CD14-positive monocyte (primary cell): ENCODE measurements at regions not wholly inside any gene's neighbourhood (a gene's known extent, or its start where the extent isn't known, plus 50 kb on each side); places are given as distances from the start of the nearest gene placed in this dataset.

Experiments used
- DNase-seq, 3 donors: peaks; one replicate each; pipeline ENCODE4 v3.0.0-alpha.2; 2011 to 2022
- H2AFZ ChIP-seq: 2 replicates; pipeline ENCODE4 v1.6.0; 2012; ENCODE audit warnings: mild to moderate bottlenecking, low read depth, low read length, inconsistent platforms; ENCODE audit not compliant: insufficient read depth, poor library complexity, severe bottlenecking
- H3K27ac ChIP-seq, 2 donors: 1 replicate in 1 of 2; 2 replicates in 1 of 2; pipeline ENCODE4 v1.5.1; 2012 to 2013; ENCODE audit warnings: low read length in 2 of 2, control low read depth in 1 of 2, inconsistent platforms in 1 of 2, low read depth in 1 of 2, mild to moderate bottlenecking in 1 of 2
- H3K27me3 ChIP-seq, 2 donors: one replicate each; pipeline versions ENCODE4 v1.6.0 to v1.6.1; 2011 to 2013; ENCODE audit warnings: low read length in 2 of 2; ENCODE audit not compliant: control insufficient read depth in 2 of 2, insufficient read depth in 2 of 2
- H3K36me3 ChIP-seq, 2 donors: replicated peaks in 1 of 2; 1 replicate in 1 of 2; 2 replicates in 1 of 2; pipeline versions ENCODE4 v1.5.1 to v1.6.1; 2012 to 2013; ENCODE audit warnings: low read length in 2 of 2, control low read depth in 1 of 2, inconsistent platforms in 1 of 2, mild to moderate bottlenecking in 1 of 2; ENCODE audit not compliant: insufficient read depth in 2 of 2, control insufficient read depth in 1 of 2
- H3K4me1 ChIP-seq, 2 donors: 1 replicate in 1 of 2; 2 replicates in 1 of 2; pipeline versions ENCODE4 v1.5.1 to v1.6.1; 2012 to 2013; ENCODE audit warnings: low read length in 2 of 2, control low read depth in 1 of 2, inconsistent platforms in 1 of 2, mild to moderate bottlenecking in 1 of 2, moderate library complexity in 1 of 2; ENCODE audit not compliant: insufficient read depth in 2 of 2, control insufficient read depth in 1 of 2
- H3K4me2 ChIP-seq: replicated peaks from 2 replicates; pipeline ENCODE3; 2012; ENCODE audit warnings: low read length, moderate library complexity, mild to moderate bottlenecking; ENCODE audit not compliant: poor library complexity, severe bottlenecking; ENCODE audit errors: extremely low read depth
- H3K4me3 ChIP-seq, 3 experiments: fragments of 200-600 bp in 1 of 3; sonication (generic) in 1 of 3; replicated peaks in 1 of 3; 1 replicate in 2 of 3; 2 replicates in 1 of 3; pipeline ENCODE4 v1.5.1; 2011 to 2013; ENCODE audit warnings: low read length in 3 of 3, mild to moderate bottlenecking in 3 of 3, control low read depth in 2 of 3, low read depth in 2 of 3, inconsistent platforms in 1 of 3, moderate library complexity in 1 of 3
- H3K79me2 ChIP-seq: 2 replicates; pipeline ENCODE4 v1.6.0; 2012; ENCODE audit warnings: mild to moderate bottlenecking, control low read depth, inconsistent platforms, low read length, moderate library complexity; ENCODE audit not compliant: insufficient read depth
- H3K9ac ChIP-seq: 2 replicates; pipeline ENCODE4 v1.6.0; 2017; ENCODE audit warnings: low read length, mild to moderate bottlenecking; ENCODE audit not compliant: insufficient read depth, poor library complexity, severe bottlenecking
- H3K9me3 ChIP-seq, 2 donors: replicated peaks in 1 of 2; 1 replicate in 1 of 2; 2 replicates in 1 of 2; pipeline versions ENCODE4 v1.5.1 to v1.6.1; 2012 to 2013; ENCODE audit warnings: low read length in 2 of 2, control low read depth in 1 of 2; ENCODE audit not compliant: control insufficient read depth in 1 of 2, insufficient read depth in 1 of 2
- H4K20me1 ChIP-seq: 2 replicates; pipeline ENCODE4 v1.6.0; 2012; ENCODE audit warnings: mild to moderate bottlenecking, low read length, control low read depth, moderate library complexity; ENCODE audit not compliant: insufficient read depth
- H3K27ac Mint-ChIP-seq, 7 donors: one replicate each; pipeline ENCODE4 v1.8.0; 2020; ENCODE audit warnings: mild to moderate bottlenecking in 7 of 7, mixed read lengths in 7 of 7, moderate library complexity in 6 of 7, inconsistent platforms in 2 of 7
- H3K27me3 Mint-ChIP-seq, 3 donors: one replicate each; pipeline ENCODE4 v1.8.0; 2021 to 2022; ENCODE audit warnings: low read depth in 3 of 3, mild to moderate bottlenecking in 3 of 3, mixed read lengths in 3 of 3, moderate library complexity in 3 of 3, inconsistent platforms in 1 of 3
- H3K36me3 Mint-ChIP-seq, 2 donors: one replicate each; pipeline ENCODE4 v1.8.0; 2020; ENCODE audit warnings: mixed read lengths in 2 of 2, inconsistent platforms in 1 of 2, mild to moderate bottlenecking in 1 of 2
- H3K4me1 Mint-ChIP-seq: one replicate; pipeline ENCODE4 v1.8.0; 2020; ENCODE audit warnings: mild to moderate bottlenecking, mixed read lengths
- H3K4me3 Mint-ChIP-seq, 2 donors: one replicate each; pipeline ENCODE4 v1.8.0; 2020; ENCODE audit warnings: mild to moderate bottlenecking in 2 of 2, mixed read lengths in 2 of 2, moderate library complexity in 1 of 2
- H3K9me3 Mint-ChIP-seq, 7 donors: one replicate each; pipeline ENCODE4 v1.8.0; 2020 to 2022; ENCODE audit warnings: mixed read lengths in 7 of 7, mild to moderate bottlenecking in 6 of 7, moderate library complexity in 6 of 7, inconsistent platforms in 2 of 7
- CTCF ChIP-seq: fragments of 200-600 bp; IDR thresholded peaks from one replicate; pipeline ENCODE4 v1.8.0; 2022; ENCODE audit warnings: antibody characterized with exemption, mild to moderate bottlenecking
- WGBS: methylation state at CpG from one replicate; pipeline ENCODE4 v1.1.5; 2013; ENCODE audit warnings: missing lambda C conversion rate; ENCODE audit not compliant: insufficient coverage; 5-methylcytosine and 5-hydroxymethylcytosine counted together
- intact Hi-C, 2 donors: fragments of 100-400 bp; cut with micrococcal nuclease; formaldehyde crosslinking; loops; one replicate each; pipeline versions ENCODE4 v1.15.0 to v1.15.1; 2023

DNA sequence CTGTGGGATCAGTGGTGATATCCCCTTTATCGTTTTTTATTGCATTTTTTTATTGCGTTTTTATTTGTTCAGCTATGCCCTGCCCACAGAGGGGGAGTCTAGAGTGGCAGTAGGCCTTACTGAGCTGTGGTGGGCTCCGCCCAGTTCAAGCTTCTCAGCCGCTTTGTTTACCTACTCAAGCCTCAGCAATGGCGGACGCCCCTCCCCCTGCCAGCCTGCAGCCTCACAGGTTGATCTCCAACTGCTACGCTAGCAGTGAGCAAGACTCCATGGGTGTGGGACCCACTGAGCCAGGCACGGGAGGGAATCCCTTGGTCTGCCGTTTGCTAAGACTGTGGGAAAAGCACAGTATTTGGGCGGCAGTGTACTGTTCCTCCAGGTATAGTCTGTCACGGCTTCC lies 500.6 kb upstream of the MCTP2 start:
- H3K9me3 Mint-ChIP-seq = peaks cover 6 to 26% (median 18%) of the 10 kb centered on the region in 7 donors
- H3K36me3 Mint-ChIP-seq = no peaks in the 10 kb centered on the region
- no peak for DNase-seq
- Histone ChIP-seq H3K9ac (no peak overlapping the region), H2AFZ (no peak overlapping the region), H3K27ac (no peak overlapping the region), H3K4me2 (no peak overlapping the region), H3K27me3 (no peaks in the 10 kb centered on the region), H3K9me3 (peaks cover under 1 to 9% of the 10 kb centered on the region in 2 donors), H3K79me2 (no peaks in the 10 kb centered on the region), H3K36me3 (no peaks in the 10 kb centered on the region), H4K20me1 (no peaks in the 10 kb centered on the region), H3K4me1 (no peaks in the 10 kb centered on the region), H3K4me3 (no peak overlapping the region)
- peaks cover 0 to 2% (median 0%) of the 10 kb centered on the region in 3 donors for H3K27me3 Mint-ChIP-seq
- no peak for TF ChIP-seq CTCF
- H3K4me3 Mint-ChIP-seq = no peak overlapping the region
- 91% methylated on average over 11 of the region's 11 CpGs for WGBS
- H3K4me1 Mint-ChIP-seq = no peaks in the 10 kb centered on the region
- H3K27ac Mint-ChIP-seq = no peak overlapping the region
- intact Hi-C loops = no loop called here

GRCh38 chr15:93722165-93722564 lies 509.2 kb upstream of the MCTP2 start:
- H4K20me1 ChIP-seq = no peaks in the 10 kb centered on the region
- H3K9me3 ChIP-seq = no peaks in the 10 kb centered on the region
- no peaks in the 10 kb centered on the region for H3K79me2 ChIP-seq
- no peaks in the 10 kb centered on the region for H3K36me3 Mint-ChIP-seq
- no peaks in the 10 kb centered on the region for H3K4me1 Mint-ChIP-seq
- no peaks in the 10 kb centered on the region for H3K4me1 ChIP-seq
- TF ChIP-seq CTCF = no peak
- H3K27ac Mint-ChIP-seq = no peak overlapping the region
- no peak overlapping the region for H3K4me3 Mint-ChIP-seq
- no peaks in the 10 kb centered on the region for H3K36me3 ChIP-seq
- peaks cover 0 to 2% (median 0%) of the 10 kb centered on the region in 3 donors for H3K27me3 Mint-ChIP-seq
- no peak overlapping the region for H2AFZ ChIP-seq
- no peak overlapping the region for H3K4me3 ChIP-seq
- H3K9me3 Mint-ChIP-seq = peaks cover 0 to 2% (median 2%) of the 10 kb centered on the region in 7 donors
- intact Hi-C loops = no loop called here
- no peaks in the 10 kb centered on the region for H3K27me3 ChIP-seq
- no peak overlapping the region for H3K4me2 ChIP-seq
- H3K27ac ChIP-seq = no peak overlapping the region
- no peak for DNase-seq
- no peak overlapping the region for H3K9ac ChIP-seq
